A673 (cell line): ENCODE measurements at regions not wholly inside any gene's neighbourhood (a gene's known extent, or its start where the extent isn't known, plus 50 kb on each side); places are given as distances from the start of the nearest gene placed in this dataset.

Source experiments
- BruUV-seq: library from RNA; stranded (reverse); fragments of 400-500 nt; replicated peaks from 2 replicates; lab custom pipeline; 2021; lab: Mats Ljungman, UMichigan
- CTCF ChIA-PET: fragments of 300-600 bp; sonication (Branson Sonifier 250); formaldehyde crosslinking; loops from one replicate; lab custom pipeline; 2022; ENCODE audit warnings: antibody characterized with exemption; lab: Charles Lee
- POLR2A ChIA-PET: fragments of 300-600 bp; sonication (Branson Sonifier 250); formaldehyde crosslinking; loops from one replicate; lab custom pipeline; 2022; ENCODE audit warnings: antibody characterized with exemption; ENCODE audit not compliant: low non-redundant PET; lab: Charles Lee
- DNase-seq: peaks from one replicate; pipeline ENCODE4 v3.0.0-alpha.2; 2015; ENCODE audit warnings: low spot score
- H3K27ac ChIP-seq: fragments of 200-600 bp; sonication (generic); 2 replicates; pipeline ENCODE4 v1.5.1; 2016; ENCODE audit warnings: mixed run types, low read depth, mild to moderate bottlenecking, mixed read lengths, antibody characterized with exemption, low read length; ENCODE audit not compliant: poor library complexity, severe bottlenecking
- H3K27me3 ChIP-seq: fragments of 200-600 bp; sonication (generic); replicated peaks from 2 replicates; pipeline ENCODE4 v1.6.1; 2017; ENCODE audit warnings: mixed run types, low read depth, mild to moderate bottlenecking, mixed read lengths, antibody characterized with exemption, low read length; ENCODE audit not compliant: insufficient read depth, poor library complexity
- H3K36me3 ChIP-seq: fragments of 200-600 bp; sonication (generic); 2 replicates; pipeline ENCODE4 v1.6.1; 2016; ENCODE audit warnings: mixed run types, mild to moderate bottlenecking, mixed read lengths, antibody characterized with exemption, low read length; ENCODE audit not compliant: insufficient read depth, poor library complexity, severe bottlenecking
- H3K4me1 ChIP-seq: fragments of 200-600 bp; sonication (generic); 2 replicates; pipeline ENCODE4 v1.6.1; 2017; ENCODE audit warnings: mixed run types, mild to moderate bottlenecking, mixed read lengths, antibody characterized with exemption, low read length; ENCODE audit not compliant: insufficient read depth, poor library complexity, severe bottlenecking
- H3K4me3 ChIP-seq: fragments of 200-600 bp; sonication (generic); 2 replicates; pipeline ENCODE4 v1.5.1; 2016; ENCODE audit warnings: low read depth, mixed run types, mild to moderate bottlenecking, mixed read lengths, low read length; ENCODE audit not compliant: poor library complexity, severe bottlenecking
- H3K9me3 ChIP-seq: fragments of 200-600 bp; sonication (generic); 2 replicates; pipeline ENCODE4 v1.6.1; 2016; ENCODE audit warnings: mixed run types, low read depth, mild to moderate bottlenecking, mixed read lengths, antibody characterized with exemption, low read length; ENCODE audit not compliant: poor library complexity, severe bottlenecking
- CTCF ChIP-seq: fragments of 300-800, 200-600 bp; sonication (generic); conservative IDR thresholded peaks from 2 replicates; pipeline ENCODE4 v1.5.1; 2017; ENCODE audit warnings: low read depth, mild to moderate bottlenecking, antibody characterized with exemption, low read length, moderate library complexity, mixed read lengths
- EZH2 ChIP-seq: fragments of 200-600 bp; sonication (generic); IDR thresholded peaks from 2 replicates; pipeline ENCODE4 v1.6.1; 2017; ENCODE audit warnings: borderline replicate concordance, low read depth, mild to moderate bottlenecking, mixed read lengths, antibody characterized with exemption, low read length; ENCODE audit not compliant: poor library complexity, severe bottlenecking
- intact Hi-C: fragments of 100-400 bp; cut with micrococcal nuclease; formaldehyde crosslinking; loops from one replicate; pipeline ENCODE4 v1.10.0; 2022; ENCODE audit not compliant: unreplicated experiment

DNA sequence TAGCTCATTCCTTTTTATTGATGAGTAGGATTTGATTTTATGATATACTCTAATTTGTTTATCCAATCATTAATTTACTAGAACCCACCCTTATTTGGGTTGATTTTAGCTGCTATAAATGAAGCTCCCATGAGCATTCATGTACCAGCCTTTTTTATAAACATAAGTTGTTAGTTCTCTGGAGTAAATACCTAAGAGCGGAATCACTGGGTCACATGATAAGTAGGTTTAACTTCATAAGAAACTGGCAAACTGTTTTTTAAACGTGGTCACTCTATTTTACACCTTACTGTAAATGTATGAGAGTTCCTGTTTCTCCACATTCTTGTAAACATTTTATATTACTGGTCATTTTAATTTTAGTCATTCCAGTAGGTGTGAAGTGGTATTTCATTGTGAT, 364.6 kb downstream of the NPR3 start:
- intact Hi-C loops, result no loop called here
- Histone ChIP-seq H3K4me3 (no peak overlapping the region), H3K27me3 (no peaks in the 10 kb centered on the region), H3K36me3 (no peaks in the 10 kb centered on the region), H3K9me3 (no peaks in the 10 kb centered on the region), H3K4me1 (no peaks in the 10 kb centered on the region), H3K27ac (no peak overlapping the region)
- no peak for DNase-seq
- TF ChIP-seq CTCF (no peak), EZH2 (no peak)
- POLR2A ChIA-PET, result no interaction called here
- BruUV-seq, result no TSS peak
- CTCF ChIA-PET, result no interaction called here

DNA sequence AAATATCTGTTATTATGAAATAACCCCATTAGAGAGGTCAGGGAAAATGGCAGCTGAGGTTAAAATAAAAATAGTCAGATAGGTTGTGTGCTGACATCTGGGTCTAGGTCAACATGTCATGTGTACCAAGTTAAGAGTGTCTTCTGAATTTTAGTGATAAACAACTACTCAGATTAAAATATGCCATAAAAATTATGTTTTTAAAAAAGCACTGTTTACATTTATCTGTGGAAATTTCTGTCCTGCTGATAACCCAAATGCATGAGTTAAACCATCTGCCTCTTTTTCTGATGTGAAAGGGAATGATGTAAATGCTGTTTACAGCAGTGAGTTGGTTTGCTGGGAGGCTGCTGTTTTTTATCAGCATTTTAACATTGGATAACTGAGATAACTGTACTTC, 361.2 kb upstream of the TARS1 start:
- no peaks in the 10 kb centered on the region for H3K27me3 ChIP-seq
- ChIA-PET CTCF (no interaction called here), POLR2A (no interaction called here)
- no peaks in the 10 kb centered on the region for H3K36me3 ChIP-seq
- no peak overlapping the region for H3K27ac ChIP-seq
- DNase-seq, result no peak
- intact Hi-C loops, result no loop called here
- no peaks in the 10 kb centered on the region for H3K4me1 ChIP-seq
- BruUV-seq, result no TSS peak
- no peak overlapping the region for H3K4me3 ChIP-seq
- no peak for TF ChIP-seq EZH2
- TF ChIP-seq CTCF, result no peak
- no peaks in the 10 kb centered on the region for H3K9me3 ChIP-seq

- Histone ChIP-seq H3K4me1 (no peaks in the 10 kb centered on the region), H3K36me3 (no peaks in the 10 kb centered on the region), H3K4me3 (no peak overlapping the region), H3K27me3 (no peaks in the 10 kb centered on the region), H3K9me3 (no peaks in the 10 kb centered on the region), H3K27ac (no peak overlapping the region)
- intact Hi-C loops, result no loop called here
- CTCF ChIA-PET, result no interaction called here
- TF ChIP-seq CTCF, result no peak
- no peak for TF ChIP-seq EZH2
- POLR2A ChIA-PET, result no interaction called here
- no peak for DNase-seq
- no TSS peak for BruUV-seq
Measured at GRCh38 chr5:33080287-33080686, 360.5 kb upstream of the TARS1 start.
